Neural cell (in vitro differentiated cells): ENCODE measurements at regions not wholly inside any gene's neighbourhood (a gene's known extent, or its start where the extent isn't known, plus 50 kb on each side); places are given as distances from the start of the nearest gene placed in this dataset.

ENCODE experiments used
- CTCF ChIP-seq: fragments of 450-650 bp; IDR thresholded peaks from 2 replicates; pipeline ENCODE4 v1.5.1; 2014; ENCODE audit warnings: antibody characterized with exemption, mild to moderate bottlenecking, moderate library complexity; ENCODE audit not compliant: poor library complexity, severe bottlenecking
- MXI1 ChIP-seq: fragments of 450-650 bp; conservative IDR thresholded peaks from 2 replicates; pipeline ENCODE4 v1.6.1; 2014; ENCODE audit warnings: antibody characterized with exemption, mild to moderate bottlenecking; ENCODE audit not compliant: poor library complexity, severe bottlenecking
- POLR2AphosphoS5 ChIP-seq: IDR thresholded peaks from 2 replicates; pipeline ENCODE4 v1.6.1; 2012

GRCh38 chr9:134227451-134228411 is 63.4 kb upstream of the RNU6ATAC start:
- TF ChIP-seq CTCF (no peak), POLR2AphosphoS5 (no peak), MXI1 (no peak)
